ENCODE measurements at regions not wholly inside any gene's neighbourhood (a gene's known extent, or its start where the extent isn't known, plus 50 kb on each side); places are given as distances from the start of the nearest gene placed in this dataset.

DNA sequence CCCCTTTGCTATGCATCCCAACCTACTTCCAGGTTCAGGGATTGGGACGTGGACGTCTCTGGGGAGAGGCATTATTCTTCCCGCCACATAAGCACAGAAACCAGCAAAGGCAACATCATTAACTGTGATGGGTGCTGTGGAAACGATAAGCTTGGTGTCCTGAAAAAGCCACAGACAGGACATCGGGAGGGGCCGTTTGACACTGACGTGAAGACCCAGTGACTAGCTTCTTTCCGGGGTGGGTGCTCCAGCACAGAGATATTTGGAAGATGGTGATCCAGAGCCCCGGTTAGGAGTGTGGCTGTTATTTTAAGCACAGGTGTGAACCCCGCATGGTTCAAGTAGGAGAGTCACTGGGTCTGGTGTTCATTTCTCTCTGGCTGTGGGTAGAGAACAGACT lies 163.8 kb upstream of the HDAC4 start:
- ChIA-PET CTCF (interaction anchor here (0.6 kb wide), 1 partner anchor 432 kb away, joined by 3 read pairs; no protein-coding TSS in a partner anchor), POLR2A (interaction anchor here (0.6 to 0.7 kb wide), 2 partner anchors 10 to 18 kb away, joined by 3 read pairs; no protein-coding TSS in a partner anchor)
- Mint-ChIP-seq H3K27ac (ENCODE audit: low read depth, unreplicated experiment) (no peak overlapping the region), H3K9me3 (ENCODE audit: unreplicated experiment) (no peaks in the 10 kb centered on the region), H3K4me1 (ENCODE audit: insufficient read depth, unreplicated experiment) (no peaks in the 10 kb centered on the region), H3K27me3 (ENCODE audit: insufficient read depth, unreplicated experiment) (peaks cover 15% of the 10 kb centered on the region), H3K36me3 (ENCODE audit: insufficient read depth, unreplicated experiment) (no peaks in the 10 kb centered on the region), H3K4me3 (ENCODE audit: unreplicated experiment) (no peak overlapping the region)
- intact Hi-C loops (cut with micrococcal nuclease), result no loop called here
- BruUV-seq (replicated peaks), result no TSS peak
- DNase-seq (ENCODE audit: unreplicated experiment), result no peak
- TF ChIP-seq, protein P1, sequence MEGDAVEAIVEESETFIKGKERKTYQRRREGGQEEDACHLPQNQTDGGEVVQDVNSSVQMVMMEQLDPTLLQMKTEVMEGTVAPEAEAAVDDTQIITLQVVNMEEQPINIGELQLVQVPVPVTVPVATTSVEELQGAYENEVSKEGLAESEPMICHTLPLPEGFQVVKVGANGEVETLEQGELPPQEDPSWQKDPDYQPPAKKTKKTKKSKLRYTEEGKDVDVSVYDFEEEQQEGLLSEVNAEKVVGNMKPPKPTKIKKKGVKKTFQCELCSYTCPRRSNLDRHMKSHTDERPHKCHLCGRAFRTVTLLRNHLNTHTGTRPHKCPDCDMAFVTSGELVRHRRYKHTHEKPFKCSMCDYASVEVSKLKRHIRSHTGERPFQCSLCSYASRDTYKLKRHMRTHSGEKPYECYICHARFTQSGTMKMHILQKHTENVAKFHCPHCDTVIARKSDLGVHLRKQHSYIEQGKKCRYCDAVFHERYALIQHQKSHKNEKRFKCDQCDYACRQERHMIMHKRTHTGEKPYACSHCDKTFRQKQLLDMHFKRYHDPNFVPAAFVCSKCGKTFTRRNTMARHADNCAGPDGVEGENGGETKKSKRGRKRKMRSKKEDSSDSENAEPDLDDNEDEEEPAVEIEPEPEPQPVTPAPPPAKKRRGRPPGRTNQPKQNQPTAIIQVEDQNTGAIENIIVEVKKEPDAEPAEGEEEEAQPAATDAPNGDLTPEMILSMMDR (IDR thresholded peaks at IDR 0.05; ENCODE audit: unreplicated experiment), result no peak

DNA sequence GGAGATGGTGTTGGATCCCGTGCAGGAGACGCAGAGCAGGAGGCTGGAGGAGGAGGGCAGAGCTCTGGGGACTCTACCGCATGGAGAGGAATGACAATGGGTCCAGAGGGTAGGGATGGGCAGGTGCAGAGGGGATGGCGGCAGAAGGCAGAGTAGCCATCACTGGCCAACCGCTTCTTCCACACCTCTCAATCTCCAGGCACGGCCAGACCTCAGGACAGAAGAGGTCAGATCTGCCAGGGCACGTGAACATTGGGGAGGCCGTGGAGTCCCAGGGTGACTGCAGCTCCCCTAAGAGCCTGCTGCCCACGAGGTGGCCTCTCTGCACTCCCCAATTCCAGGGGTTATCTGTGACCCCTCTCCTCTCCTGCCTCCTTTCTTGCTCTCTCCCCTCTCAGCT lies 162.7 kb upstream of the HDAC4 start:
- no TSS peak for BruUV-seq (replicated peaks)
- TF ChIP-seq, protein P1 (IDR thresholded peaks at IDR 0.05; ENCODE audit: unreplicated experiment), result no peak
- POLR2A ChIA-PET, result interaction anchor here (0.7 kb wide), 1 partner anchor 37 kb away, joined by 3 read pairs; no protein-coding TSS in a partner anchor

DNA sequence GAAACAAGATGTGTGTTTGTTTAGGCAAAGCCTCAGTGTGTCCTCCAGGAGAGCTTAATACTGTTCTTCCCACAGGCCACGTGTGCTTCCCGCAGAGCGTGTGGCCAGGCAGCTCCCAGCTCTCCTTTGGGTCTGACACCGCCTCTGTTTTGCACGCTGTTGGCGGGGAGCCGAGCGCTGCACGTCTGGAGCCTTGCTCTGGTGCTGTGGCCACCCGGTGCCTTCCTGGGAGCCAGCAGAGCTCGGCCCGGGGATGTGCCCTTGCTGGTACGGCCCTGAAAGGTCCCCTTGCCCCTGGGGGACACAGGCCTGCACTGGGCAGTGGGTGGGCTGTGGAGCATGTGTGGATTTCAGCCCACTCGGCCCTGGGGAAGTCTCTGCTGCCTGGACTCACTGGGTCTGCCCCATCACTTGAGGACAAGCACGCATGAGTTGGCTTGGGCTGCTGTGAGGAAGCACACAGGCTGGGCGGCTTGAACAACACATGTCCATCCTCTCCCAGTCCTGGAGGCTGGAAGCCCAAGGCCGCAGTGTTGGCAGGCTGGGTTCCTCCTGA lies 160.7 kb upstream of the HDAC4 start:
- Mint-ChIP-seq H3K9me3 (ENCODE audit: unreplicated experiment) (no peaks in the 10 kb centered on the region), H3K36me3 (ENCODE audit: insufficient read depth, unreplicated experiment) (no peaks in the 10 kb centered on the region), H3K4me3 (ENCODE audit: unreplicated experiment) (no peak overlapping the region), H3K4me1 (ENCODE audit: insufficient read depth, unreplicated experiment) (no peaks in the 10 kb centered on the region), H3K27me3 (ENCODE audit: insufficient read depth, unreplicated experiment) (no peaks in the 10 kb centered on the region), H3K27ac (ENCODE audit: low read depth, unreplicated experiment) (no peak overlapping the region)
- intact Hi-C loops (cut with micrococcal nuclease), result no loop called here
- POLR2A ChIA-PET, result no interaction called here
- TF ChIP-seq, protein P1 (IDR thresholded peaks at IDR 0.05; ENCODE audit: unreplicated experiment), result no peak
- CTCF ChIA-PET, result no interaction called here
- no TSS peak for BruUV-seq (replicated peaks)
- no peak for DNase-seq (ENCODE audit: unreplicated experiment)

More for the DNA sequence above, 162.7 kb upstream of the HDAC4 start:
- Mint-ChIP-seq H3K36me3 (ENCODE audit: insufficient read depth, unreplicated experiment) (no peaks in the 10 kb centered on the region), H3K27me3 (ENCODE audit: insufficient read depth, unreplicated experiment) (peaks cover 8% of the 10 kb centered on the region), H3K4me3 (ENCODE audit: unreplicated experiment) (no peak overlapping the region), H3K9me3 (ENCODE audit: unreplicated experiment) (no peaks in the 10 kb centered on the region), H3K4me1 (ENCODE audit: insufficient read depth, unreplicated experiment) (no peaks in the 10 kb centered on the region), H3K27ac (ENCODE audit: low read depth, unreplicated experiment) (no peak overlapping the region)
- intact Hi-C loops (cut with micrococcal nuclease), result no loop called here
- no peak for DNase-seq (ENCODE audit: unreplicated experiment)
- CTCF ChIA-PET, result no interaction called here

DNA sequence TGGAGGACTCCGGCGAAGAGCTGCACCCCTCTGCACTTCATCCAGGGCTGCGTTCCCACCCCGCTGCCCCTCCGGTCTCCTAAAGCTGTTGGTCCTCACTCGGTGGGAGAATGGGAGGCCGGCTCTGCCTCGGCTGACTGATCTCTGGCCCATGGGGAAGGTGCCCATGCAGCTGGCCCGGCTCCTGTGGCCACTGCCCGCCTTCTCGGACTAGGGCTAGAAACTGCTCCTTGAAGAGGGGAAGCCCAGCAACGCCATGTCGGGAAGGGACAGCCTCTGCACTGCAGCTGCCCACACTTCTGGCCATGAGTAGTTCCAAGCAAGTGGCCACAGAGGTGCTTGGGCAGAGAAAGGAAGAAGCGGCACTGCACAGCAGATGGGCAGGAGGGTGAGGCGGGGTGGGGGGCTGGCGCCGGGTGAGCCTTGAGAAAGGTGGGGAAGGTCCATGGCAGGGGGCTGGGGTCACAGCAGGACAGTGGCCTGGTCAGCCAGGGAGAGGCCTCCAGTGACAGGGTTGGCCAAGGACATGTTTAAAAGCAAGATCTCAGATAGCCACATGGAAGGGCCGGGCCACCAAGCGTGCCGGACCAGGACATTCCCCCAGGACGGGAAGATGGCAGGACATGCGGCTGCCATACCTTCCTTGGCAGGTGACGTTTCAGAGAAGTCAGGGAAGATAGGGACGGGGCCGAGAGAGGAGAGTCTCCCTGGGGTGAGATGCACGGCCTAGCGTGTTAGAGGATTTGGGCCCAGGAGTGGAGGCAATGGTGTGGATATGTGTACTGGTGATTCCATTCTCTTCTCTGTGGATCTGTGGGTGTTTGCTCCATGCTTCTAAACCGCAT lies 158.8 kb upstream of the HDAC4 start:
- no peak overlapping the region for H3K27ac Mint-ChIP-seq (ENCODE audit: low read depth, unreplicated experiment)
- ChIA-PET POLR2A (no interaction called here), CTCF (no interaction called here)
- no peak overlapping the region for H3K4me3 Mint-ChIP-seq (ENCODE audit: unreplicated experiment)
- no peaks in the 10 kb centered on the region for H3K36me3 Mint-ChIP-seq (ENCODE audit: insufficient read depth, unreplicated experiment)
- peaks cover 9% of the 10 kb centered on the region for H3K4me1 Mint-ChIP-seq (ENCODE audit: insufficient read depth, unreplicated experiment)
- intact Hi-C loops (cut with micrococcal nuclease), result no loop called here
- TF ChIP-seq, protein P1 (IDR thresholded peaks at IDR 0.05; ENCODE audit: unreplicated experiment), result no peak
- H3K27me3 Mint-ChIP-seq (ENCODE audit: insufficient read depth, unreplicated experiment), result no peaks in the 10 kb centered on the region
- no TSS peak for BruUV-seq (replicated peaks)
- no peaks in the 10 kb centered on the region for H3K9me3 Mint-ChIP-seq (ENCODE audit: unreplicated experiment)
- DNase-seq (ENCODE audit: unreplicated experiment), result no peak

Data from MCF 10A (cell line).